ENCODE measurements at regions not wholly inside any gene's neighbourhood (a gene's known extent, or its start where the extent isn't known, plus 50 kb on each side); places are given as distances from the start of the nearest gene placed in this dataset.

- TF ChIP-seq CTCF (IDR thresholded peaks at IDR 0.05) (no peak), POLR2A (IDR thresholded peaks at IDR 0.05) (no peak)
Observed at GRCh38 chr3:72355168-72355567, 493.1 kb downstream of the SHQ1 start.

Data from right lobe of liver (tissue), 4 donors.